ENCODE measurements at regions not wholly inside any gene's neighbourhood (a gene's known extent, or its start where the extent isn't known, plus 50 kb on each side); places are given as distances from the start of the nearest gene placed in this dataset.
A peak's percentile ranks its signal among the peaks of the same experiment; 100 is the strongest.

GRCh38 chr11:121754598-121754997 lies 301.8 kb upstream of the SORL1-AS1 start:
- Histone ChIP-seq H3K36me3 (no peaks in the 10 kb centered on the region), H3K27ac (no peak overlapping the region), H3K4me1 (no peaks in the 10 kb centered on the region), H3K27me3 (no peaks in the 10 kb centered on the region), H3K9me3 (no peaks in the 10 kb centered on the region), H3K4me3 (no peak overlapping the region)
- no peak for DNase-seq
- no peak for TF ChIP-seq CTCF (IDR thresholded peaks at IDR 0.05)
- TF ChIP-seq POLR2A (IDR thresholded peaks at IDR 0.05) = no peak

- no peak overlapping the region for H3K4me3 ChIP-seq
- no peaks in the 10 kb centered on the region for H3K4me1 ChIP-seq
- DNase-seq = no peak
- no peak overlapping the region for H3K27ac ChIP-seq
- no peaks in the 10 kb centered on the region for H3K36me3 ChIP-seq
- TF ChIP-seq POLR2A (IDR thresholded peaks at IDR 0.05) (no peak), CTCF (IDR thresholded peaks at IDR 0.05) (no peak)
- no peaks in the 10 kb centered on the region for H3K27me3 ChIP-seq
- H3K9me3 ChIP-seq = no peaks in the 10 kb centered on the region
Observed at GRCh38 chr11:121749691-121750090, 296.9 kb upstream of the SORL1-AS1 start.

- Histone ChIP-seq H3K27me3 (no peaks in the 10 kb centered on the region), H3K4me3 (no peak overlapping the region), H3K27ac (no peak overlapping the region), H3K4me1 (no peaks in the 10 kb centered on the region), H3K9me3 (no peaks in the 10 kb centered on the region), H3K36me3 (no peaks in the 10 kb centered on the region)
- DNase-seq = no peak
- TF ChIP-seq POLR2A (IDR thresholded peaks at IDR 0.05) (no peak), CTCF (IDR thresholded peaks at IDR 0.05) (no peak)
Observed at GRCh38 chr11:121748068-121748467, 295.3 kb upstream of the SORL1-AS1 start.

GRCh38 chr11:121743285-121743684 lies 290.5 kb upstream of the SORL1-AS1 start:
- TF ChIP-seq CTCF (IDR thresholded peaks at IDR 0.05) (no peak), POLR2A (IDR thresholded peaks at IDR 0.05) (no peak)
- no peaks in the 10 kb centered on the region for H3K27me3 ChIP-seq
- H3K27ac ChIP-seq = peak overlapping the region in 1 of 4 donors; percentile 70
- no peak for DNase-seq
- H3K4me3 ChIP-seq = no peak overlapping the region
- no peaks in the 10 kb centered on the region for H3K4me1 ChIP-seq
- H3K9me3 ChIP-seq = no peaks in the 10 kb centered on the region
- H3K36me3 ChIP-seq = no peaks in the 10 kb centered on the region

- no peaks in the 10 kb centered on the region for H3K9me3 ChIP-seq
- no peak overlapping the region for H3K4me3 ChIP-seq
- H3K4me1 ChIP-seq = no peaks in the 10 kb centered on the region
- peak overlapping the region in 2 of 4 donors; percentile 35 to 70 for H3K27ac ChIP-seq
- no peak for DNase-seq
- H3K36me3 ChIP-seq = no peaks in the 10 kb centered on the region
- H3K27me3 ChIP-seq = no peaks in the 10 kb centered on the region
- TF ChIP-seq CTCF (IDR thresholded peaks at IDR 0.05) = no peak
- no peak for TF ChIP-seq POLR2A (IDR thresholded peaks at IDR 0.05)
Observed at GRCh38 chr11:121741761-121742361, 289.1 kb upstream of the SORL1-AS1 start.

- no peak for DNase-seq
- Histone ChIP-seq H3K36me3 (no peaks in the 10 kb centered on the region), H3K4me1 (no peaks in the 10 kb centered on the region), H3K27me3 (no peaks in the 10 kb centered on the region), H3K27ac (peak overlapping the region in 3 of 4 donors; percentile 23 to 70 (median 35)), H3K4me3 (no peak overlapping the region), H3K9me3 (no peaks in the 10 kb centered on the region)
- TF ChIP-seq CTCF (IDR thresholded peaks at IDR 0.05) (no peak), POLR2A (IDR thresholded peaks at IDR 0.05) (no peak)
Observed at GRCh38 chr11:121741351-121741760, 288.6 kb upstream of the SORL1-AS1 start.

Data from Peyer's patch (tissue), 4 donors.